KOPT-K1 (cell line): ENCODE measurements at regions not wholly inside any gene's neighbourhood (a gene's known extent, or its start where the extent isn't known, plus 50 kb on each side); places are given as distances from the start of the nearest gene placed in this dataset.

Experiments used
- H3K27ac ChIP-seq: fragments of 200-600 bp; sonication (generic); 2 replicates; pipeline ENCODE4 v1.5.1; 2016; ENCODE audit warnings: antibody characterized with exemption, mild to moderate bottlenecking, low read depth, low read length; ENCODE audit not compliant: poor library complexity, severe bottlenecking
- H3K36me3 ChIP-seq: fragments of 200-600 bp; sonication (generic); 2 replicates; pipeline ENCODE4 v1.5.1; 2017; ENCODE audit warnings: antibody characterized with exemption, mild to moderate bottlenecking, low read length, moderate library complexity; ENCODE audit not compliant: insufficient read depth
- H3K9me3 ChIP-seq: fragments of 200-600 bp; sonication (generic); 2 replicates; pipeline ENCODE4 v1.5.1; 2017; ENCODE audit warnings: antibody characterized with exemption, low read length, mild to moderate bottlenecking; ENCODE audit not compliant: insufficient read depth, poor library complexity, severe bottlenecking

DNA sequence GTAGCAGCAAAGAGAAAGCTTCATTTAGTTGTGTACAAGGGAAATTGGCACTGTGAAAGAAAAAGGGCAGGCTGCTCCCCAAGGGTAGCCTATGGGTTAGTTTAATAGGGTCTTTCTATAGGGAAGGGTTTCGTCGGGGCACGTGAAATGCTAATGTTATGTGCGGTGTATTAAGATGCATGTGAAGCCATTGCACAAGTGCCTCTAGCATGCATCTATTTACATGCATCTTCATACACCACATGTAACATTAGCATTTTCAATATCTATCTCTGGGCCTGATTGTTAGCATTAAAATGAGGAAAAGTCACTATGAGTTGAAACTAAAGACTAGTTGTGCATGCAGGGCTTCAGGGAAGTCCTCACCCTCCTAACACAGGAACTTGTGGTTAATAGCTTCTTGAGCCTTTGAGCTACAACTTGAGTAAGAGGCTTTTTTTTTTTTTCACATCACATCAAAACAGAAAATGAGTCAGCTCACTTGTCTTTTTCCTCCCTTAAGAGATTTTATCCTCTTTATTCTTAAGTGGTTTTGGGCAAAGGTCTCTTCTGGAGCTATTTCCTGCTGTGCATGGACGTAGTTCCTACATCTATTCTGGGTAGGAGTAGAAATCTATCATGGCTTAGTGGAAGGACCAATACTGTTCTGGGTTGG lies 613.4 kb downstream of the ZPLD1 start:
- Histone ChIP-seq H3K36me3 (no peaks in the 10 kb centered on the region), H3K27ac (no peak overlapping the region), H3K9me3 (no peaks in the 10 kb centered on the region)

DNA sequence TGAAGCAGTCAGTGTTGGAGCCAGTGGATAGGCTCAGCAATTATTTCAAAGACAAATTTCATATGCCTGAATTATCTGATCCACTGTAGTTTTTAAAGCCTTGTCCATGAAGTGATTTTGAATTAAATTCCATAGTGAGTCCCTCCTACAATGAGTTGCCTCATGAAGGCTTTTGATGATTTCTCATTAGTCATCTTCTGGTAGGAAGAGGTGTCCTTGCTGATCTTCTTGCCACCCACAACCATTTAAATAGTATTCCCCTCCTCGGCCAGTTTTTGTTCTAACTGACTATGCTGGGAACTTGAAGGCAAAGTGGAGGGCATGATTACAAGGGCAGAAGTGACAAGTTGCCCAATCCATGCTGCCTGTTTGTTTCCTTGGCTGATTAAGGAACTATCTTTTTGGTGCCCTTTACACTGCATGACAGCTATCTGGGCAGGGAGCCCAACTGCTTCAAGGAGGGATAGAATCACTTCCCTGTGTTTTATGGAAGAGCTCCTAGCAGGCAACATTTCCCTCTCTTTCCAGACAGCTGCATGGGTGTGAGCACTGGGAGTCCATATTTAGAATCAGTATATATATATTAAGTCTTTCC lies 617.5 kb downstream of the ZPLD1 start:
- no peak overlapping the region for H3K27ac ChIP-seq
- H3K36me3 ChIP-seq, result no peaks in the 10 kb centered on the region
- no peaks in the 10 kb centered on the region for H3K9me3 ChIP-seq

DNA sequence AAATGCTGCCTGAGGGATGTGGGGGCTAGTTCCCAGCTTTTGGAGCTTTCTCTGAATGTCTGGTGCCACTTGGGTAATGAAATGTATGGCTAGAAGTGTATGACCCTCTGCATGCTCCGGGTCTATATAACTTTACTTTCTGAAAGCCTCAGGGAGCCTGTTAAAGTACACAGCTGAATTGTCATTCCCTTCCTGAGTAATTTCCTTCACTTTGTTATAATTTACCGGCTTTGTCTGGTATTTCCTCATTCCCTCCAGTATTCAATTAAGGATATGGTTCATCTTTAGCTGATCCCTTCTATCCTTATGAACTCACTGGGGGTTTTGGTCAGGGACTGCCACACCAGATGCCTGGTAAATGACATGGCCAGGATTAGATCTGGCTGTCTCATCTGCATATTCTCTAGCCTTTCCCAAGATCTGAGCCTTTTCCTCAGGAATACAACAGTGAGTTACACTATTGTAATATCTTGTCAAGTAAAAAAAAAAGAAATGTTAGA lies 620.3 kb downstream of the ZPLD1 start:
- H3K36me3 ChIP-seq, result no peaks in the 10 kb centered on the region
- H3K27ac ChIP-seq, result no peak overlapping the region
- no peaks in the 10 kb centered on the region for H3K9me3 ChIP-seq

DNA sequence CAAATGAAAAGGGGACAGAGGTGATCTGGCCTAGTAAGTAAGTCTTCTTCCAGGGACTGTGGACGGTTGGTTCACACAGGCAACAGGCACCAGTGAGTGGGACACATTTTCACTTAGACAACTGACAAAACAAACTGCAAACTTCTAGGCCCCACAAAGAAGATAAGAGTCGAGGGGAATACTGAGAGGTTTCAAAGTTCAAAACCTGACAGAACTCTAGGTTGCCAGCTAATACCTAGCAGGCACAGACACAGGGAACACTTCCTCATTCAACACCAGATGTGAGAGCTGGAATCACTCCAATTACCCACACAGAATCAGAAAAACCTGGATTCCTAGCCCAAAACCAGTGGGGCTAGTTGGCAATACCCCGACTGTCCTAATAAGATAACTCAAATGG lies 621.7 kb downstream of the ZPLD1 start:
- H3K27ac ChIP-seq, result no peak overlapping the region
- no peaks in the 10 kb centered on the region for H3K9me3 ChIP-seq
- no peaks in the 10 kb centered on the region for H3K36me3 ChIP-seq

DNA sequence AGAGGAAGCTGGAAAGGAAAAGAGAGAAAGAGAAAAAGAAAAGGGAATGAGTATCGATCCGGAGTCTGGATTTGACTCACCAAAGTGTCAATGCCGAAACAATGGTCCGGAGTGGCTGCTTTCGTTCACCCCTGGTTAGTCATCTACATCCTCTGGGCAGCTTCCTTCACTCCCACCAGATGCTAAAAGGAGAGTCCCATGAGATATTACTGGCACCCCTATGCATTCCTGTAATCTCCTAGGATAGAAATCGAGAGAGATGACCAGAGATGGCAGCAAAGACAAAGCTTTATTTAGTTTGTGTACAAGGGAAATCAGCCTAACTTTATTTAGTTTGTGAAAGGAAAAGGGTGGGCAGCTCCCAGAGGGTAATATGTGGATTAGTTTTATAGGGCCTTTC lies 622.2 kb downstream of the ZPLD1 start:
- H3K27ac ChIP-seq, result no peak overlapping the region

DNA sequence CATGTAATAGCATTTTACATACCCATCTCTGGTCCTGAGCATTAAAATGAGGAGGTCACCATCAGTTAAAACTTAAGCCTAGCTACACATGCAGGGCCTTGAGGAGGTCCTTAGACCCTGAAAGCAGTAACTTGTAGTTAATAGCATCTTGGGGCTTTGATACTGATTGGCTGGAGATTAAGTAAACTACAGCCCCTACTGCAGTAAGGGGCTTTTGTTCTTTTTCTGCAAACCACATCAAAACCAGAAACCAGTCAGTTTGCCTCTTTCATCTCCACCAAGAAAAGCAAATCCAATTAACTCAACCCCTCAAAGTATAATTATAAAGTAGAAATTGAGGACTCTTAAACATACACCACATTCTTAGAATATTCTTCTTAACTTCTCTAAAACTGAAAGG lies 622.7 kb downstream of the ZPLD1 start:
- Histone ChIP-seq H3K9me3 (no peaks in the 10 kb centered on the region), H3K27ac (no peak overlapping the region), H3K36me3 (no peaks in the 10 kb centered on the region)

More for the DNA sequence above, 622.2 kb downstream of the ZPLD1 start:
- no peaks in the 10 kb centered on the region for H3K36me3 ChIP-seq
- H3K9me3 ChIP-seq, result no peaks in the 10 kb centered on the region

DNA sequence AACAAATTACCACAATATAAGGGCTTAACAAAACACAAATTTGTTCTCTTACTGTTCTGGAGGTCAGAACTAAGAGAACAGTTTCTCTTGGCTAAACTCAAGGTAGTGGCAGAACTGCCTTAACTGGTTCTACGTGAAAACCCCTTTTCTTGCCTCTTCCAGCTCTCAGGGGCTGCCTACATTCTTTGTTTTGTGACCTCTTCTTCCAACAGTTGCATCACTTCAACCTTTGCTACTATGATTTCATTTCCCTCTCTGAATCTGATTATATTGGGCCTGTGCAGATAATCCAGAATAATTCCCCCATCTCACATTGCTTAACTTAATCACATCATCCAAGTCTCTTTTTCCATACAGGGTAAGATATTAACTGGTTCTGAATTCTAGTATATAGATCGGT lies 624.6 kb downstream of the ZPLD1 start:
- no peaks in the 10 kb centered on the region for H3K9me3 ChIP-seq
- no peak overlapping the region for H3K27ac ChIP-seq
- no peaks in the 10 kb centered on the region for H3K36me3 ChIP-seq

DNA sequence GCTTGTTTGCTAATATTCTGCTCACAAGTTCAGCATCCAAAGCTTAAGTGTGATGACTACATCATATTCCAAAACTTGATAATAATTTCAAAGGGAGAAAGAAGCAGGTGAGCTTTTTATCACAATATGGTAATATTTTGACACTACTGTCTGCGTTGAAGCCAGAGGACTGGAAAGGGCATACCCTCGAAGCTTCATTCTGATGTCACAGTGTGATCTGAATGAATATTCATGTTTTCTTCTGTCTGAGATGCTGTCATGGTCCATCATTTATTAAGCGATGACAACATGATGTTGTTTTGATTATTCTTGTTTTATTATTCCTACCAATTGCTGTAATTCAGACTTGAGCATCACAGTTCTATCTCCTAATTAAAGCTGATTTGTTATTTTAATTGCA lies 625.4 kb downstream of the ZPLD1 start:
- Histone ChIP-seq H3K27ac (no peak overlapping the region), H3K36me3 (no peaks in the 10 kb centered on the region), H3K9me3 (no peaks in the 10 kb centered on the region)

DNA sequence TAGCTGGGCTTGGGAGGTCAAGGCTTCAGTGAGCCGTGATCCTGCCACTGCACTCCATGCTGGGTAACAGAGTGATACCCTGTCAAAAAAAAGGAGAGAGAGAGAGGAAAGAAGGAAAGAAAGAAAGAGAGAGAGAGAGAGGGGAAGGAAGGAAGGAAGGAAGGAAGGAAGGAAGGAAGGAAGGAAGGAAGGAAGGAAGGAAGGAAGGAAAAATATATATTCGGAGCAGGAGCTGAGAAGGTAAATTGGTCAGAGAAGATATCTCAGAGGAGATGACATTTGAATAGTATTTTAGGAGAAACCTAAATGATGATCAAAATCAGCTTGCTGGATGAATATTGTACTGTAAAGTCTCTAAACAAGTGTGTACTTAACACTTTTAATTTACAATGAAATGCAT lies 633.1 kb downstream of the ZPLD1 start:
- Histone ChIP-seq H3K27ac (no peak overlapping the region), H3K36me3 (no peaks in the 10 kb centered on the region), H3K9me3 (no peaks in the 10 kb centered on the region)

DNA sequence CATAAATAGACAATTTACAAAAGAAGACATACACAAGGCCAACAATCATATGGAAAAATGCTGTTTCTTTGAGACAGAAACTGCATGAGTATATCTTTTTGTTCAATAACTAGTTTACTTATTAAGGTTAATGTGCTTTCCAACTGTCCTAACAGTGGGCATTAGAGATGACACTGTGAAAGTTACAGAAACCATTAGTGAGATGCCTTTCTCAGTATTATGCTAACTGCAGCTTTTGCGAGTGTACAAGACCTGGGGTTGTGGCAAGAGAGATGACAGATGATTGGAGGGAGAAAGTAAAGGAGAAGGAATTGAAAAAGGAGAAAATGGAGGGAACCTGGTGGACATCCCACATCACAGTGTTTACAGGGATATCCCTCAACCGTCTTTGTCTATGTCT lies 640.5 kb downstream of the ZPLD1 start:
- H3K27ac ChIP-seq, result no peak overlapping the region
- H3K36me3 ChIP-seq, result no peaks in the 10 kb centered on the region

DNA sequence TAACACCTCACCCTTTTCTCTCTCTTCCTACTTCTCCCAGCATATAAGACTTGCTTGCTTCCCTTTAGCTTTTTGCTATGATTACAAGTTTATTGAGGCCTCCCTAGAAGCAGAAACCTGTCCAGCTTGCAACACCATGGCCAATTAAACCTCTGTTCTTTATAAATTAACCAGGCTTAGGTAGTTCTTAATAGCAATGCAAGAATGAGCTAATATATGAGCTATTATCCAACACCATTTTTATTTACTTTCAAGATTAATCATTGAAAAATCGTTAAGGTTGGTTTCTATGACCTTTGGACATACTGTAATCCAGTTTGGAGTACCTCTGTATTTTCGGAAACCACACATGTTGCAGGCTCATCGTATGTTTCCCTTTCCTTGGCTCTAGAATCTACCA lies 643.1 kb downstream of the ZPLD1 start:
- Histone ChIP-seq H3K9me3 (no peaks in the 10 kb centered on the region), H3K36me3 (no peaks in the 10 kb centered on the region), H3K27ac (no peak overlapping the region)

More for the DNA sequence above, 640.5 kb downstream of the ZPLD1 start:
- H3K9me3 ChIP-seq, result no peaks in the 10 kb centered on the region

DNA sequence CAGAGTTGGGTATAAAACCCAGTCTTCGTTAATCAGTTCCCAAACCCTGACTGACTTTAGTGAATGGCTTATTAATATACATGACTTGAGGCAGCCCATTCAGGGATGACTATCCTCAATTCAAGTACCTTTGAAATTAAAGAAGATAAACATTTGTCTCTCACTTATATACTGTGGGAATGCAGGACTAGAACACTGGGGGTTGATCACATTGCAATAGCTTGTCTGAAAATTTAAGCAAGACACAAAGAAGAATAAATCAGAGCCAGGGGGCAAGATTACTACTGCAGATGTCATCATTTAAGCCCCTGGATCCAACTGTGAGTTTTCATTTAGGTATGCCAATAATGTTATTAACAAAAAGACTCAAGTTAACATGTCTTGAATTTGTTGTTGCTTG lies 647.7 kb downstream of the ZPLD1 start:
- H3K36me3 ChIP-seq, result no peaks in the 10 kb centered on the region
- H3K9me3 ChIP-seq, result no peaks in the 10 kb centered on the region

DNA sequence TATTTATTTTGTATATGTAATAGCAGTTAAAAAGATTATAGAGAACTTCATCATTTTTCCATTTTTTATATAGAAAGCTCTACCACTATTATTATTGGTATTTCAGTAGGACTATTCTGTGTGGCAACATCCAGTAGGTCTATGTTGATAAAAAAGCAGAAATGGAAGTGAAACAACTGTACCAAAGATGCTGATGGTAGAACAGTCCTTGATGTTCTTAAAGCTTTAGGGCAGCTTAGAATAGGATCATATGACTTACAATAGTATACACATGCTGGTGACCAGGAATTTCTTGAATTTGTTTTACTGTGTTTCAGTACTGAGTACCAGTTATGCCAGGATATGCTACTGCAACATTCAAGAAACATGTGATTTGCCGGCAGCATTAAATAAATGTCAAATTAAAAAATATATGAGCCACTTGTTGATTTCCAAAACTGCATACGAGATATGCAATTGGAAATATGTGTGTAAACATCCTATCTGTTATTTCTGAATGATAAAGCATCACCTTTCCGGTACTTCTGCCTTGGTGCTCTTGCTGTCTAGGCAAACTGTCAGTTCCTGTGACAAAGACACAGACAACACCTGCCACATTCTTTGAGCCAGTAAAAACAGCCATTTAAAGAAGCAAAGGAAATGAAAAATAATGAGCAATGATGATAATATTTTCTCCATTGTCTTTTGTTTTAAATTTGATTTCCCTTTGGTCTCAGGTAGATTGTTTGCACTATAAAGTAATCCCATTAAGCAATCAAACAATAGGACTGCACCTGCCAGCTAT lies 649.2 kb downstream of the ZPLD1 start:
- Histone ChIP-seq H3K36me3 (no peaks in the 10 kb centered on the region), H3K9me3 (no peaks in the 10 kb centered on the region), H3K27ac (no peak overlapping the region)

More for the DNA sequence above, 647.7 kb downstream of the ZPLD1 start:
- no peak overlapping the region for H3K27ac ChIP-seq

DNA sequence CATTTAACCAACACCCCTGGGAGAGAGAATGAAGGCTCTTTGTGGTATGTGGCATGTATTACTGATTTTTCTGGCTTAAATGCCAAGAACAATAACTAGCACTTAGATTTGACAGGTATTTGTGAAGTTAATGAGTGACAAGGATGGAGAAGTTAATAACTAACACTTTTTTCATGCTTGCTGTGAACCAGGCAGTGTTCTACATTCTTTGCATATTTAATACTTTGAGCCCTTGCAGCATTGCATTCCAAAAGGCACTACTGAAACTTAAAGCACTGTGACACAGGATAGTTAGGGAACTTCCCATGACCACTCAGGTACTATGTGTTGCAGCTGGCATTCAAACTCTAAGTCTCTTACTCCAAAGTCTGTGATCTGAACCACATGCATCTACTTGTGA lies 650.6 kb downstream of the ZPLD1 start:
- H3K36me3 ChIP-seq, result no peaks in the 10 kb centered on the region
- H3K9me3 ChIP-seq, result no peaks in the 10 kb centered on the region
- H3K27ac ChIP-seq, result no peak overlapping the region

DNA sequence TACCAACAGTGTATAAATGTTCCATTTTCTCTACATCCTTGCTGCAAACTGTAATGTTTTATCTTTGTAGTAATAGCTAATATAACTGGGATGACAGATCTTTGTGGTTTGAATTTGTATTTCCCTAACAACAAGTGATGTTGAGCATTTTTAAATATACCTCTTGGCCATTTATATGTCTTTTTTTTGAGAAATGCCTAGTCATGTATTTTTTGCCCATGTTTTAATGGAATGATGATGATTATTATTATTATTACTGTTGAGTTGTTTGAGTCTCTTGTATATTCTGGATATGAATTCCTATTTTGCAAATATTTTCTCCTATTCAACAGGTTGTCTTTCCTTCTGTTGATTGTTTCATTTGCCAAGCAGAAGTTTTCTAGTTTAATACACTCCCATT lies 654.9 kb downstream of the ZPLD1 start:
- H3K27ac ChIP-seq, result no peak overlapping the region

More for the DNA sequence above, 654.9 kb downstream of the ZPLD1 start:
- Histone ChIP-seq H3K36me3 (no peaks in the 10 kb centered on the region), H3K9me3 (no peaks in the 10 kb centered on the region)
